ENCODE measurements at regions not wholly inside any gene's neighbourhood (a gene's known extent, or its start where the extent isn't known, plus 50 kb on each side); places are given as distances from the start of the nearest gene placed in this dataset.

GRCh38 chr11:82250047-82250446 is 483.6 kb downstream of the FAM181B start:
- no peak overlapping the region for H2BK5ac ChIP-seq (ENCODE audit: low read depth, low read length)
- no peak overlapping the region for H3K27ac ChIP-seq (ENCODE audit: low read depth, low read length)
- no peak for TF ChIP-seq TCF12 (IDR thresholded peaks at IDR 0.05; ENCODE audit: low read depth, low read length)
- no peak for TF ChIP-seq POLR2AphosphoS5 (IDR thresholded peaks at IDR 0.05; ENCODE audit: low read depth, low read length)
- TF ChIP-seq RNF2 (IDR thresholded peaks at IDR 0.05; ENCODE audit: borderline replicate concordance, low read depth, low read length, missing control alignments, poor library complexity, severe bottlenecking): no peak
- no peak for TF ChIP-seq GABPA (IDR thresholded peaks at IDR 0.05; ENCODE audit: borderline replicate concordance, insufficient read depth, low read length)
- TF ChIP-seq CEBPB (IDR thresholded peaks at IDR 0.05; ENCODE audit: low read depth, low read length): no peak
- TF ChIP-seq TAF1 (IDR thresholded peaks at IDR 0.05; ENCODE audit: low read depth, low read length): no peak
- TF ChIP-seq CHD1 (IDR thresholded peaks at IDR 0.05; ENCODE audit: low read depth, low read length): no peak
- no peak overlapping the region for H4K91ac ChIP-seq (replicated peaks; ENCODE audit: insufficient read length, low read length)
- H2BK12ac ChIP-seq (ENCODE audit: low read depth, low read length): no peak overlapping the region
- DNase-seq (ENCODE audit: low read depth in 1 of 2, low spot score in 2 of 2): no peak
- H3K14ac ChIP-seq (ENCODE audit: insufficient read length): no peak overlapping the region
- H2BK15ac ChIP-seq (ENCODE audit: low read length): no peak overlapping the region
- H3K4ac ChIP-seq (replicated peaks; ENCODE audit: insufficient read length, low read depth, low read length): no peak overlapping the region
- no peaks in the 10 kb centered on the region for H3K9me3 ChIP-seq (ENCODE audit: insufficient read depth in 2 of 2, low read depth in 1 of 2, low read length in 1 of 2)
- no peaks in the 10 kb centered on the region for H3K79me2 ChIP-seq (ENCODE audit: control insufficient read depth in 1 of 2, insufficient read depth in 2 of 2, low read length in 2 of 2)
- no peak overlapping the region for H2BK120ac ChIP-seq (replicated peaks; ENCODE audit: low read depth, low read length)
- no peaks in the 10 kb centered on the region for H3K27me3 ChIP-seq (replicated peaks in 1 of 4; ENCODE audit: control insufficient read depth in 3 of 4, extremely low read depth in 1 of 4, insufficient read depth in 3 of 4, low read length in 3 of 4)
- no peak overlapping the region for H4K8ac ChIP-seq (ENCODE audit: extremely low read depth, insufficient read depth, low read length)
- no peak overlapping the region for H2AK5ac ChIP-seq (ENCODE audit: low read depth, low read length)
- ChIA-PET POLR2A (ENCODE audit: partially characterized antibody) (no interaction called here), CTCF (ENCODE audit: partially characterized antibody) (no interaction called here)
- H3K79me1 ChIP-seq (ENCODE audit: low read depth, low read length): no peaks in the 10 kb centered on the region
- no peak overlapping the region for H3K23ac ChIP-seq (ENCODE audit: insufficient read length)
- WGBS, 2 experiments (ENCODE audit: extremely low coverage in 1 of 2, insufficient coverage in 1 of 2, insufficient read length in 1 of 2, insufficient replicate concordance in 2 of 2, low coverage in 1 of 2, low lambda C conversion rate in 2 of 2, missing lambda C conversion rate in 1 of 2): 92% methylated on average over 2 of the region's 2 CpGs; no CpG with 5 or more reads in 1 of the 2 experiments
- H3K36me3 ChIP-seq (ENCODE audit: control insufficient read depth in 2 of 4, insufficient read depth in 4 of 4, low read length in 3 of 4): no peaks in the 10 kb centered on the region; a peak in 1 of 8 replicates
- no peak overlapping the region for H3K4me3 ChIP-seq (ENCODE audit: extremely low read depth in 1 of 4, insufficient read depth in 2 of 4, low read depth in 3 of 4, low read length in 4 of 4)
- no peak overlapping the region for H3K9ac ChIP-seq (replicated peaks in 1 of 4; ENCODE audit: extremely low read depth in 1 of 4, low read depth in 3 of 4, low read length in 3 of 4)
- H4K20me1 ChIP-seq (replicated peaks in 1 of 2; ENCODE audit: control insufficient read depth in 1 of 2, insufficient read depth in 2 of 2, low read length in 2 of 2): no peaks in the 10 kb centered on the region
- no peak overlapping the region for H2BK20ac ChIP-seq (ENCODE audit: low read length)
- no peak overlapping the region for H4K5ac ChIP-seq (ENCODE audit: insufficient read length, low read depth, low read length)
- no peak for FAIRE-seq
- no peak overlapping the region for H2AFZ ChIP-seq (ENCODE audit: low read length)
- no peaks in the 10 kb centered on the region for H3K4me1 ChIP-seq (replicated peaks in 1 of 4; ENCODE audit: control insufficient read depth in 3 of 4, insufficient read depth in 4 of 4, low read length in 3 of 4)
- no peaks in the 10 kb centered on the region for H3K23me2 ChIP-seq (ENCODE audit: low read depth, low read length)
- no peak overlapping the region for H3K4me2 ChIP-seq (ENCODE audit: insufficient read depth in 1 of 2, low read depth in 2 of 2, low read length in 2 of 2)
- no peak overlapping the region for H3K56ac ChIP-seq (replicated peaks; ENCODE audit: insufficient read length, low read depth, low read length)
- no peak overlapping the region for H3K18ac ChIP-seq (ENCODE audit: extremely low read depth, low read length)

Measured in H1 (cell line).